ENCODE measurements at regions not wholly inside any gene's neighbourhood (a gene's known extent, or its start where the extent isn't known, plus 50 kb on each side); places are given as distances from the start of the nearest gene placed in this dataset.

DNA sequence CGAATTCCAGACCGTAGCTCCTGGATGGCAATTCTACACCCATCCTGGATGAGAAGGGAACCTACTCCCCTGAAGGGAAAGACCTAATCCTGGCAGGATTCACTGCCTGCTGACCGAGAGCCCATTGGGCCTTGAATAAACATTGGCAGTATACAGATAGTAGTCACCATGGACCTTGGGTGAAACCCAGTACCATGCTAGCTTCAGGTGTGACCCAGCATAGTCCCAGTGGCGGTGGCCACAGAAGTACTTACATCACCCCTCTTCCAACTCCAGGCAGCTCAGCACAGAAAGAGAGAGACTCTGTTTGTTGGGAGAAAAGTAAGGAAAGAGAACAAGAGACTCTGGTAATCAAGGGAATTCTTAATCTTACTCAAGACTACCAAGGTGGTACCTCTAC is 97.2 kb upstream of the SLC13A1 start:
- Histone ChIP-seq H3K4me3 (ENCODE audit: low read depth, low read length) (no peak overlapping the region), H3K9me3 (ENCODE audit: control insufficient read depth, insufficient read depth, low read length) (peaks cover under 1% of the 10 kb centered on the region), H3K36me3 (ENCODE audit: control insufficient read depth, insufficient read depth, low read length) (no peaks in the 10 kb centered on the region), H3K4me1 (ENCODE audit: control insufficient read depth, insufficient read depth, low read length) (no peaks in the 10 kb centered on the region), H3K27ac (ENCODE audit: low read depth, low read length) (no peak overlapping the region), H3K27me3 (ENCODE audit: control insufficient read depth, insufficient read depth, low read length) (no peaks in the 10 kb centered on the region)
- DNase-seq (ENCODE audit: low read depth in 4 of 6, low spot score in 6 of 6): no peak
- WGBS (ENCODE audit: insufficient coverage): 100% methylated on average over 3 of the region's 4 CpGs

DNA sequence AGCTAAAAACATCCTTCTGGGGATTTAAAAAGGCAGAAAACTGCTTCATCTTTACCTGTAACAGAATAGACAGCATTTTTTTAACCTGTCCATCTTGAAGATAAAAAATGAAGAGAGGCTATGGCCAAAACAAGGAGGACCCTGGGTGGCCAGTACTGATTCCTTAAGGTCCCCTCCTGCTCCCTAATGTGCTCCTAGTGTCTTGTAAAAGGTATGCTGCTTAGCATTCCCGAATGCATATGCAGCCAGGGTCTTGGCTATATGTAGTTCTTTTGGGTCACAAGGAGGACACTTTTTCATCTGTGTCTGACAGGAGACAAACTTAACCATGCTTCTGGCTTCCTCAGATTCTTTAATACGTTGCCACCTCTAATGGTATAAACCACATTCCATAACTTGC is 93.9 kb upstream of the SLC13A1 start:
- WGBS (ENCODE audit: insufficient coverage): 81% methylated on average over 2 of the region's 2 CpGs
- no peaks in the 10 kb centered on the region for H3K36me3 ChIP-seq (ENCODE audit: control insufficient read depth, insufficient read depth, low read length)
- H3K27ac ChIP-seq (ENCODE audit: low read depth, low read length): no peak overlapping the region
- no peaks in the 10 kb centered on the region for H3K9me3 ChIP-seq (ENCODE audit: control insufficient read depth, insufficient read depth, low read length)
- H3K27me3 ChIP-seq (ENCODE audit: control insufficient read depth, insufficient read depth, low read length): no peaks in the 10 kb centered on the region
- H3K4me3 ChIP-seq (ENCODE audit: low read depth, low read length): no peak overlapping the region
- no peaks in the 10 kb centered on the region for H3K4me1 ChIP-seq (ENCODE audit: control insufficient read depth, insufficient read depth, low read length)
- DNase-seq (ENCODE audit: low read depth in 4 of 6, low spot score in 6 of 6): no peak

DNA sequence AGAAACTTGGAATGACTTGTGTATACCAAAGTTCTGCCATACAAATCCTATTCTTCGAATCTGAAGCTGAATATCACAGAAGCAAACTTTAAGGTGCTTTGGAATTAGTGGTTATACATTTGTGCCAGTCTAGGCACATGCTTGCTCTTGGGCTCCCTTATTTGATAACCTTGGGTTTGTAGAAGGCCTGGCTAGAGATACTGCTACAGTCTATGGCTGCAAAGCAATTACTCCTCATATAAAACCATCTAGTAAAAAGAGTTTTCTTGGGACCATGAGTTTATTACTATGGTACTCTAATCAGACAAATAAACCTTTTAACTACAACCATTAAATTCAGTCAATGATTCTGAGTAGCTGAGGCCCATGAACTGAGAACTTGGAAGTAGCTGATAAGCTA is 92.5 kb upstream of the SLC13A1 start:
- Histone ChIP-seq H3K4me3 (ENCODE audit: low read depth, low read length) (no peak overlapping the region), H3K27ac (ENCODE audit: low read depth, low read length) (no peak overlapping the region), H3K36me3 (ENCODE audit: control insufficient read depth, insufficient read depth, low read length) (no peaks in the 10 kb centered on the region), H3K4me1 (ENCODE audit: control insufficient read depth, insufficient read depth, low read length) (no peaks in the 10 kb centered on the region), H3K9me3 (ENCODE audit: control insufficient read depth, insufficient read depth, low read length) (peaks cover 2% of the 10 kb centered on the region), H3K27me3 (ENCODE audit: control insufficient read depth, insufficient read depth, low read length) (no peaks in the 10 kb centered on the region)
- no peak for DNase-seq (ENCODE audit: low read depth in 4 of 6, low spot score in 6 of 6)
- WGBS (ENCODE audit: insufficient coverage): no CpG with 5 or more reads among the region's 1 CpG

DNA sequence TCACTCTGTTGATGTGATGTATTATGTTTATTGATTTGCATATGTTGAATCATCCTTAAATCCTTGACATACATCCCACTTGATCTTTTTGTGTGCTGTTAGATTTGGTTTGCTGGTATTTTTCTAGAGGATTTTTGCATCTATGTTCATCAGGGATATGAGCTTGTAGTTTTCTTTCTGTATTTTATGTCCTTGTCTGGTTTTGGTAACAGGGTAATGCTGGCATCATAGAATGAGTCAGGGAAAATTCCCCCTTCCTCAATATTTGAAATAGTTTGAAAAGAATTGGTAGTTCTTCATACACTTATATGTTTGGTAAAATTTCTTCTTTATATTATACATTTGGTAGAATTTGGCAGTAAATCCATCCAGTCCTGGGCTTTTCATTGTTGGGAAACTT is 89.4 kb upstream of the SLC13A1 start:
- H3K27me3 ChIP-seq (ENCODE audit: control insufficient read depth, insufficient read depth, low read length): no peaks in the 10 kb centered on the region
- peaks cover 2% of the 10 kb centered on the region for H3K9me3 ChIP-seq (ENCODE audit: control insufficient read depth, insufficient read depth, low read length)
- no peak for DNase-seq (ENCODE audit: low read depth in 4 of 6, low spot score in 6 of 6)
- no peaks in the 10 kb centered on the region for H3K4me1 ChIP-seq (ENCODE audit: control insufficient read depth, insufficient read depth, low read length)
- H3K4me3 ChIP-seq (ENCODE audit: low read depth, low read length): no peak overlapping the region
- no peak overlapping the region for H3K27ac ChIP-seq (ENCODE audit: low read depth, low read length)
- H3K36me3 ChIP-seq (ENCODE audit: control insufficient read depth, insufficient read depth, low read length): no peaks in the 10 kb centered on the region

DNA sequence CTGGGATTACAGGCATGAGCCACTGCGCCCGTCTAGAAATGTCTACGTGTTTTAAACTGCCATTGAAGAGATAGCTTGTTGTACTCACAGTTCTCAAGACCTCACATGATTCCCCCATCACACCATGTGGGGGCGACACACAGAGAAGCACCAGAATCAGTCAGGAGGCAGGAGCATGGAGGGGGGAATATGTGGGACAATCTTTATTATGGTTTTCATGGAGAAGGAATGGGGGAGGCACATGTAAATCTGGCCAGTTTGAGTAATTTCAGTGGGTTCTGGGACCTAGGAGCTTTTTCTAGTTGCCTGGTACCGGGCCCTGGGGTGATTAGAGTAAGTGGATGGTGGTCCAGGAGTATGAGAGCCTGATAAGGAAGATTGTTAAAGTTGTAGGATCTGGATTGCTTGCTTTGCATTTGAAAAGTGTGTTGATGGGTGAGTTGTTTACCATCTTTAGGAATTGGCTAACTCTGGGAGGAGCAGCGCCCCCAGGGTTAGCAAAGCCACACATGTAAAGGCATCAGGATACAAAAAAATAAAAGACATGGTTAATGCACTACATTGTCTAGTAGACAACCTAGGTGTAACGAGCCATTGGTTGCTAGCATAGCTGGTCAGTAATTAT is 85.4 kb upstream of the SLC13A1 start:
- no peak overlapping the region for H3K27ac ChIP-seq (ENCODE audit: low read depth, low read length)
- WGBS (ENCODE audit: insufficient coverage): 75% methylated on average over 4 of the region's 7 CpGs
- DNase-seq (ENCODE audit: low read depth in 4 of 6, low spot score in 6 of 6): no peak
- H3K36me3 ChIP-seq (ENCODE audit: control insufficient read depth, insufficient read depth, low read length): no peaks in the 10 kb centered on the region
- no peaks in the 10 kb centered on the region for H3K27me3 ChIP-seq (ENCODE audit: control insufficient read depth, insufficient read depth, low read length)
- H3K4me3 ChIP-seq (ENCODE audit: low read depth, low read length): no peak overlapping the region
- peaks cover 2% of the 10 kb centered on the region for H3K9me3 ChIP-seq (ENCODE audit: control insufficient read depth, insufficient read depth, low read length)
- no peaks in the 10 kb centered on the region for H3K4me1 ChIP-seq (ENCODE audit: control insufficient read depth, insufficient read depth, low read length)

DNA sequence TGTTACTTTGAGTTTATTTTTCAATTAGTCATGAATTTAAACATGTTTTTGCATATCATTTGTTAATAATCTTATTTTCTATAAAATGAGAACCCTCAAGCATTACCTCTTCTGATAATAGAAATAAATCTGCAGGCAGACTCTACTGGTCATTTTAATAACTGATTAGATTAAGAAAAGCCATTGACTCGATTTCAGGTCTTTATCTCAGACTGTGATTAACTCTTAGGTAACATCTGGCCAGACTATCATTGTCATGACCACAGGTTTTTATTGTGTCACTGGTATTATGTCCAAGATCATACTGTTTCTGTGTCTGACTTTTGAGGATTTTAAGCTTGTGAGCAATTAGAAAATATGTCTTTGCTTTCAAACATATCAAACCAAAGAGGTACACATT is 83.6 kb upstream of the SLC13A1 start:
- Histone ChIP-seq H3K36me3 (ENCODE audit: control insufficient read depth, insufficient read depth, low read length) (no peaks in the 10 kb centered on the region), H3K9me3 (ENCODE audit: control insufficient read depth, insufficient read depth, low read length) (peaks cover 2% of the 10 kb centered on the region), H3K4me3 (ENCODE audit: low read depth, low read length) (no peak overlapping the region), H3K27ac (ENCODE audit: low read depth, low read length) (no peak overlapping the region), H3K4me1 (ENCODE audit: control insufficient read depth, insufficient read depth, low read length) (no peaks in the 10 kb centered on the region), H3K27me3 (ENCODE audit: control insufficient read depth, insufficient read depth, low read length) (no peaks in the 10 kb centered on the region)
- DNase-seq (ENCODE audit: low read depth in 4 of 6, low spot score in 6 of 6): no peak
- no CpG with 5 or more reads among the region's 1 CpG for WGBS (ENCODE audit: insufficient coverage)

DNA sequence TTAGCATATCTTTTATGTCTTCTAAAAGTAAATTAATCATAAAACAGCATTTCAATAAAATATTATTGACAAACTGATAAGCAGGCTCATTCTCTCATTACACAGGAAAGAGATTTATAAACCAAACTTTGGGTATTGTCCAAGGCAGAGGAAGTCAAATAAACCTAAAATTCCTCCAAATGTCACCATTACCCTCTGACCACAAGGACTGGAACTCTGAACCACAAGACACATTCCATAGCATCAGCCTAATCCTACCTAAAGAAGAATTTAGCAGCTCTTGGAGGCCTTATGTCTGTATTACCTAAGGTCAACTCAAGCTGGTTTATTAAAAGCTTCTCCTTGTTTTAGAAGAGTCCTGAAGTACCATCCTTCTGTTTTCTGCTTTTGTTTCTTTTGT is 82.4 kb upstream of the SLC13A1 start:
- Histone ChIP-seq H3K4me3 (ENCODE audit: low read depth, low read length) (no peak overlapping the region), H3K4me1 (ENCODE audit: control insufficient read depth, insufficient read depth, low read length) (no peaks in the 10 kb centered on the region), H3K27ac (ENCODE audit: low read depth, low read length) (no peak overlapping the region)

DNA sequence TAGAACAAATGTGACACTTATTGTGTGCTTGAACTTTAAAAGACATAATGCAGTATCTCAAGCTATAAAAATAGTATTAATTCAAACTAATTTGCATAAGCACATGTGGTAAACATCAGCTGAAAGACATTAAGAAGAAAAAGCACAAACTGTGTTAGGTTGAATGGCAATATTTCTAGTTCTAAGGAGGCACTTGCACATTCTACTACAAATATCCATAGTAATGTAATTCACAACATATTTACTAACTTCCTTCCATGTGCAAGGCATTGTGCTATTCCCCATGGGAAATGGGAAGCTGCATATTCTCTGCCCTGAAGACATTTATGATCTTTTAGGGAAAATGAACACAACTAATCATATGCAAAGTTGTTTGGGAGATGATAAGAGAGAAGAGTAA is 80.2 kb upstream of the SLC13A1 start:
- Histone ChIP-seq H3K27me3 (ENCODE audit: control insufficient read depth, insufficient read depth, low read length) (no peaks in the 10 kb centered on the region), H3K9me3 (ENCODE audit: control insufficient read depth, insufficient read depth, low read length) (no peaks in the 10 kb centered on the region), H3K4me1 (ENCODE audit: control insufficient read depth, insufficient read depth, low read length) (no peaks in the 10 kb centered on the region), H3K27ac (ENCODE audit: low read depth, low read length) (no peak overlapping the region), H3K36me3 (ENCODE audit: control insufficient read depth, insufficient read depth, low read length) (no peaks in the 10 kb centered on the region), H3K4me3 (ENCODE audit: low read depth, low read length) (no peak overlapping the region)
- peak in 1 of 6 donors; percentile 70 for DNase-seq (ENCODE audit: low read depth in 4 of 6, low spot score in 6 of 6)

More for the DNA sequence above, 82.4 kb upstream of the SLC13A1 start:
- Histone ChIP-seq H3K27me3 (ENCODE audit: control insufficient read depth, insufficient read depth, low read length) (no peaks in the 10 kb centered on the region), H3K36me3 (ENCODE audit: control insufficient read depth, insufficient read depth, low read length) (no peaks in the 10 kb centered on the region), H3K9me3 (ENCODE audit: control insufficient read depth, insufficient read depth, low read length) (no peaks in the 10 kb centered on the region)
- no peak for DNase-seq (ENCODE audit: low read depth in 4 of 6, low spot score in 6 of 6)

DNA sequence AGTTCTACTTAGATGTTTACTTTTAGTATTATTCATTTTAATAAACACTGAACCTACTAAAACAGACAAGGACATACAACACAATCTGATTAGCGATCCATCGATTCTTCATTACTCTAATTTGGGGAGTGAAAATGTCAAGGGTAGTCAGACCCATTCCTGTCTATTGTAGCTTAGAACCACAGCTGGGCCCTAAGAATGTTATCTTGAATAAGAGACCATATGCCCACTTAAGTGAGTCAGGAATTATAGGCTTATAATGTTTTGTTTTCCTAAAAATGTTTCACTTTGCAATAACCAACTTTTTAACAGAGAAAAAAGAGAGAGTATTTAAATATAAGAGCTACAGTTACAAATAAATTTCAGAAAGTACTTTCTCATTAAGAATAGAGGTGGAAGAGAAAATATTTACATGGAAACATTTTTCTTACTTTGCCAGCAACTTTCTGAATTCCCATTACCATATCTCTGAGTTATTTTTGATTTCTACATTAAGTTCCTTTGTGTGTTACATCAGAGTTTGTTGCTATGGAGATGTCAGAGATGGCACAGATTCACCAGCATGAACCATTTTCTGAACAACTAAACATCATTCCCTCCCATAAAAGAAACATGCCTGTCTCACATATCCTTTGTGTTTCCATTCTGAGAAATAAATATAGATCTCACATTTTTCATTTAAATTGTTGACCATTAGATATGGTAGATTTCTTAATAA is 75.4 kb upstream of the SLC13A1 start:
- DNase-seq (ENCODE audit: low read depth in 4 of 6, low spot score in 6 of 6): peak in 3 of 6 donors; percentile 21 to 80 (median 69)
- Histone ChIP-seq H3K27ac (ENCODE audit: low read depth, low read length) (no peak overlapping the region), H3K36me3 (ENCODE audit: control insufficient read depth, insufficient read depth, low read length) (no peaks in the 10 kb centered on the region), H3K4me3 (ENCODE audit: low read depth, low read length) (no peak overlapping the region), H3K27me3 (ENCODE audit: control insufficient read depth, insufficient read depth, low read length) (no peaks in the 10 kb centered on the region), H3K9me3 (ENCODE audit: control insufficient read depth, insufficient read depth, low read length) (no peaks in the 10 kb centered on the region), H3K4me1 (ENCODE audit: control insufficient read depth, insufficient read depth, low read length) (no peaks in the 10 kb centered on the region)
- WGBS (ENCODE audit: insufficient coverage): no CpG with 5 or more reads among the region's 2 CpGs

DNA sequence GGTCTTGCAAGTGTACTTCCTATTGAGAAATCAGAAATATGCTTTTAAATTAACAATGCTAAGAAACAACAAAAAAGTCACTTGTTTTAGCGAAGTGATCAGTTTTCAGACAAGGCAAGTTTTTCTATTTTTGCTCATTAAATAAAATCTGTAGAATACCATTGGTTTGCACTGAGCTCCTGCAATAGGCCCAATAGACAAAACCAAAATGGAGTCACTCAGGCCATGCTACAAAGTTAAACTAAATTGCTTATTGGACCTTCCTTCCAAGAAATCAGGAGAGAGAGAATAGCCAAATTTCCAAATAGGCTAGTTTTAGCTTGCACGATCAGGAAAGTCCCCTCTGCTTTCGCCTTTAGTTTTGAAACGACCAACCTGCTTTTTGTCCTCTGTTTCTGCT is 73.4 kb upstream of the SLC13A1 start:
- 94% methylated on average over 3 of the region's 4 CpGs for whole genome bisulfite sequencing (ENCODE audit: insufficient coverage)
- H3K4me1 ChIP-seq (ENCODE audit: control insufficient read depth, insufficient read depth, low read length): no peaks in the 10 kb centered on the region

More for the DNA sequence above, 73.4 kb upstream of the SLC13A1 start:
- H3K9me3 ChIP-seq (ENCODE audit: control insufficient read depth, insufficient read depth, low read length): no peaks in the 10 kb centered on the region
- no peak for DNase-seq (ENCODE audit: low read depth in 4 of 6, low spot score in 6 of 6)
- H3K4me3 ChIP-seq (ENCODE audit: low read depth, low read length): no peak overlapping the region
- H3K27me3 ChIP-seq (ENCODE audit: control insufficient read depth, insufficient read depth, low read length): no peaks in the 10 kb centered on the region
- H3K36me3 ChIP-seq (ENCODE audit: control insufficient read depth, insufficient read depth, low read length): no peaks in the 10 kb centered on the region
- no peak overlapping the region for H3K27ac ChIP-seq (ENCODE audit: low read depth, low read length)
